PC-3 (cell line): ENCODE measurements at regions not wholly inside any gene's neighbourhood (a gene's known extent, or its start where the extent isn't known, plus 50 kb on each side); places are given as distances from the start of the nearest gene placed in this dataset.

Experiments
- ATAC-seq: fragments of 200-7000 bp; cut with Tn5 transposase; 2 replicates; pipeline ENCODE4 v1.9.1; 2020; ENCODE audit warnings: mild to moderate bottlenecking, moderate library complexity
- BruUV-seq: library from RNA; stranded (reverse); fragments of 400-500 nt; replicated peaks from 2 replicates; lab custom pipeline; 2021; lab: Mats Ljungman, UMichigan
- CTCF ChIA-PET: fragments of 300-600 bp; sonication (Branson Sonifier 250); formaldehyde crosslinking; loops from one replicate; lab custom pipeline; 2022; ENCODE audit warnings: antibody characterized with exemption; lab: Charles Lee
- POLR2A ChIA-PET: fragments of 300-600 bp; sonication (Branson Sonifier 250); formaldehyde crosslinking; loops from one replicate; lab custom pipeline; 2022; ENCODE audit warnings: antibody characterized with exemption; ENCODE audit not compliant: unreplicated experiment; lab: Charles Lee
- DNase-seq: peaks from one replicate; pipeline ENCODE4 v3.0.0-alpha.2; 2015
- H2AFZ ChIP-seq: fragments of 300-600 bp; sonication (generic); 2 replicates; pipeline ENCODE4 v1.6.0; 2016; ENCODE audit warnings: antibody characterized with exemption, low read length
- H3F3A ChIP-seq: fragments of 300-600 bp; sonication (generic); one replicate; pipeline ENCODE4 v1.6.0; 2017; ENCODE audit warnings: antibody characterized with exemption, low read length, control low read depth, mild to moderate bottlenecking; ENCODE audit not compliant: unreplicated experiment
- H3K27ac ChIP-seq: fragments of 300-600 bp; sonication (generic); 2 replicates; pipeline ENCODE4 v1.5.1; 2016; ENCODE audit warnings: mild to moderate bottlenecking, low read length
- H3K27me3 ChIP-seq: fragments of 300-600 bp; sonication (generic); 2 replicates; pipeline ENCODE4 v1.6.1; 2016; ENCODE audit warnings: low read length, mixed read lengths
- H3K36me3 ChIP-seq: fragments of 300-600 bp; sonication (generic); 2 replicates; pipeline ENCODE4 v1.6.1; 2016; ENCODE audit warnings: low read depth, mixed run types, low read length, mixed read lengths
- H3K4me1 ChIP-seq: fragments of 300-600 bp; sonication (generic); 2 replicates; pipeline ENCODE4 v1.5.1; 2016; ENCODE audit warnings: low read length; ENCODE audit not compliant: insufficient read depth
- H3K4me2 ChIP-seq: fragments of 300-600 bp; sonication (generic); 2 replicates; pipeline ENCODE4 v1.6.0; 2016; ENCODE audit warnings: low read length
- H3K4me3 ChIP-seq: fragments of 300-600 bp; sonication (generic); 2 replicates; pipeline ENCODE4 v1.5.1; 2016; ENCODE audit warnings: mild to moderate bottlenecking, low read length, mixed read lengths
- H3K79me2 ChIP-seq: fragments of 300-600 bp; sonication (generic); 2 replicates; pipeline ENCODE4 v1.6.1; 2017; ENCODE audit warnings: low read length, mixed read lengths
- H3K9ac ChIP-seq: fragments of 300-600 bp; sonication (generic); 2 replicates; pipeline ENCODE4 v1.6.0; 2016; ENCODE audit warnings: mild to moderate bottlenecking, low read length
- H3K9me2 ChIP-seq: fragments of 300-600 bp; sonication (generic); replicated peaks from 2 replicates; pipeline ENCODE4 v1.6.1; 2016; ENCODE audit warnings: mixed run types, low read length, mixed read lengths
- H3K9me3 ChIP-seq: fragments of 300-600 bp; sonication (generic); 2 replicates; pipeline ENCODE4 v1.6.1; 2016; ENCODE audit warnings: low read length, mixed read lengths
- H4K20me1 ChIP-seq: fragments of 300-600 bp; sonication (generic); 2 replicates; pipeline ENCODE4 v1.6.1; 2016; ENCODE audit warnings: low read length, mixed read lengths
- EZH2 ChIP-seq: fragments of 300-600 bp; sonication (generic); IDR thresholded peaks from one replicate; pipeline ENCODE4 v1.6.1; 2017; ENCODE audit warnings: antibody characterized with exemption, mild to moderate bottlenecking, low read length; ENCODE audit not compliant: unreplicated experiment
- EZH2phosphoT487 ChIP-seq: fragments of 300-600 bp; sonication (generic); IDR thresholded peaks from 2 replicates; pipeline ENCODE4 v1.6.1; 2018; ENCODE audit warnings: mild to moderate bottlenecking, antibody characterized with exemption, low read length, borderline replicate concordance
- intact Hi-C: fragments of 100-400 bp; cut with micrococcal nuclease; formaldehyde crosslinking; loops from 2 replicates; pipeline ENCODE4 v1.9.0; 2023
- TF ChIP-seq, protein P1 (sequence below): fragments of 300-600 bp; sonication (generic); conservative IDR thresholded peaks from 2 replicates; pipeline ENCODE4 v1.5.1; 2017; ENCODE audit warnings: antibody characterized with exemption, low read depth, mild to moderate bottlenecking, low read length

DNA sequence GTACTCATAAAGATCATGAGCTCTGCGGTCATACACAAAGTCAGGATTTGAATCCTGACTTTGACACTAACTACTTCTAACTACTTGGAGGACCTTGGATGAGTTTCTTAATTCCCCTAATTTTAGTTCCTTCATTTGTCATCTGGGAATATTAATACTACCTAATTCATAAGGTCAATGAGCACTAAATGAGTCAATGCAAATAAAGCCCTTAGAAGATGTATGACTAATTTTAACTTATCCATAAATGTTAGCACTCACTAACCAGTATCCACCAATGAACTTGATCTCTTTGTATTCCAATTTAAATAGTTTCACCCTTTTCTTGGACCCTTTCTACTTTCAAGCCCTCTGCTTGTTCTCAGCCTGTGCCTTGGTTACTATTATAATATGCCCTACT, 1106.4 kb downstream of the CDH18 start:
- intact Hi-C loops = loop anchor here (2.0 to 10.0 kb wide), 3 partner anchors 103 to 723 kb away; no protein-coding TSS in a partner anchor
- H2AFZ ChIP-seq = no peak overlapping the region
- peaks cover 27% of the 10 kb centered on the region for H3K4me1 ChIP-seq
- H3K9me3 ChIP-seq = no peaks in the 10 kb centered on the region
- H3K36me3 ChIP-seq = no peaks in the 10 kb centered on the region
- no peaks in the 10 kb centered on the region for H3K27me3 ChIP-seq
- H3K4me2 ChIP-seq = peak overlapping the region; percentile 70
- H3F3A ChIP-seq = no peaks in the 10 kb centered on the region
- H3K9ac ChIP-seq = peak overlapping the region; percentile 63
- H3K27ac ChIP-seq = peak overlapping the region; percentile 92
- no peaks in the 10 kb centered on the region for H4K20me1 ChIP-seq
- H3K4me3 ChIP-seq = peak overlapping the region; percentile 28
- no TSS peak for BruUV-seq
- H3K9me2 ChIP-seq = no peaks in the 10 kb centered on the region
- peak; percentile 80 for ATAC-seq
- POLR2A ChIA-PET = no interaction called here
- TF ChIP-seq, protein P1, sequence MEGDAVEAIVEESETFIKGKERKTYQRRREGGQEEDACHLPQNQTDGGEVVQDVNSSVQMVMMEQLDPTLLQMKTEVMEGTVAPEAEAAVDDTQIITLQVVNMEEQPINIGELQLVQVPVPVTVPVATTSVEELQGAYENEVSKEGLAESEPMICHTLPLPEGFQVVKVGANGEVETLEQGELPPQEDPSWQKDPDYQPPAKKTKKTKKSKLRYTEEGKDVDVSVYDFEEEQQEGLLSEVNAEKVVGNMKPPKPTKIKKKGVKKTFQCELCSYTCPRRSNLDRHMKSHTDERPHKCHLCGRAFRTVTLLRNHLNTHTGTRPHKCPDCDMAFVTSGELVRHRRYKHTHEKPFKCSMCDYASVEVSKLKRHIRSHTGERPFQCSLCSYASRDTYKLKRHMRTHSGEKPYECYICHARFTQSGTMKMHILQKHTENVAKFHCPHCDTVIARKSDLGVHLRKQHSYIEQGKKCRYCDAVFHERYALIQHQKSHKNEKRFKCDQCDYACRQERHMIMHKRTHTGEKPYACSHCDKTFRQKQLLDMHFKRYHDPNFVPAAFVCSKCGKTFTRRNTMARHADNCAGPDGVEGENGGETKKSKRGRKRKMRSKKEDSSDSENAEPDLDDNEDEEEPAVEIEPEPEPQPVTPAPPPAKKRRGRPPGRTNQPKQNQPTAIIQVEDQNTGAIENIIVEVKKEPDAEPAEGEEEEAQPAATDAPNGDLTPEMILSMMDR = no peak
- no peak for TF ChIP-seq EZH2phosphoT487
- no peak for TF ChIP-seq EZH2
- peak; percentile 78 for DNase-seq
- H3K79me2 ChIP-seq = no peaks in the 10 kb centered on the region
- CTCF ChIA-PET = no interaction called here

DNA sequence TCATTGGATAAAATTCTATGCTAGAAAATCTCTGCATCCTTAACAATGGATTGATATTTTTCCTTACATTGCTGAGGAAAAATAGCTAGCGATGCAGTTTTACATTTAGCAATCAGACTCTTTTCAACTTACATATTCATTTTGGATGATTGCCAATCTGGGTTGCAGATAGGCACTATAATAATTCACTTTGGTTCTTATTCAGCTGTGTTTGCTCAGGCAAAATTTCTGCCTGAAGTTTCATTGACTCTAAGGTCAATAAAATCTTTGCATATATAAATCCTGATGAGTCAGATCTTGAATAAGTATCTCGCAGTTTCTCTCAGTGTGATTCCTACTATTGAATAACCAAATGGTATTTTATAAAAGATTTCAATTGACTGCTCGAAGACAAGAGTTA, 1105.8 kb downstream of the CDH18 start:
- no peak overlapping the region for H2AFZ ChIP-seq
- no peaks in the 10 kb centered on the region for H3K79me2 ChIP-seq
- H3F3A ChIP-seq = no peaks in the 10 kb centered on the region
- peak overlapping the region; percentile 63 for H3K9ac ChIP-seq
- peak overlapping the region; percentile 28 for H3K4me3 ChIP-seq
- TF ChIP-seq EZH2 = no peak
- TF ChIP-seq EZH2phosphoT487 = no peak
- TF ChIP-seq, protein P1 = no peak
- BruUV-seq = no TSS peak
- no peaks in the 10 kb centered on the region for H4K20me1 ChIP-seq
- no peaks in the 10 kb centered on the region for H3K36me3 ChIP-seq
- H3K9me2 ChIP-seq = no peaks in the 10 kb centered on the region
- H3K4me2 ChIP-seq = peak overlapping the region; percentile 70
- peak; percentile 85 for ATAC-seq
- ChIA-PET POLR2A (no interaction called here), CTCF (no interaction called here)
- H3K27me3 ChIP-seq = no peaks in the 10 kb centered on the region
- peak overlapping the region; percentile 92 for H3K27ac ChIP-seq
- peaks cover 27% of the 10 kb centered on the region for H3K4me1 ChIP-seq
- peak; percentile 90 for DNase-seq
- intact Hi-C loops = loop anchor here (2.0 to 10.0 kb wide), 3 partner anchors 103 to 723 kb away; no protein-coding TSS in a partner anchor
- no peaks in the 10 kb centered on the region for H3K9me3 ChIP-seq

DNA sequence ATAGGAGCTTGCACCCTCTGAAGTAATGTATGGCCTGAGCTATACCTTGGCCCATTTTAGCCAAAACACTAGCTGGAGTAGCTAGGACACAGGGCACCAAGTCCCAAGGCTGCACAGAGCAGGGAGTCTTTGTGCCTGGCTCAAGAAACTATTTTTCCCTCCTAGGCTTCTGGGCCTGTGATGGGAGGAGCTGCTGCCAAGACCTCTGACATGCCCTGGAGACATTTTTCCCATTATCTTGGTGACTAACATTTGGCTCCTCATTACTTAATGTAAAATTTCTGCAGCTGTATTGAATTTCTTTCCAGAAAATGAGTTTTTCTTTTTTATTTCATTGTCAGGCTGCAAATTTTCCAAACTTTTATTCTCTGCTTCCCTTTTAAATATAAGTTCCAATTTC, 1099.2 kb downstream of the CDH18 start:
- Histone ChIP-seq H3K4me2 (no peak overlapping the region), H3K27me3 (no peaks in the 10 kb centered on the region), H3K4me1 (no peaks in the 10 kb centered on the region), H3F3A (no peaks in the 10 kb centered on the region), H3K36me3 (no peaks in the 10 kb centered on the region), H4K20me1 (no peaks in the 10 kb centered on the region), H3K9ac (no peak overlapping the region), H3K4me3 (no peak overlapping the region), H2AFZ (no peak overlapping the region), H3K9me3 (no peaks in the 10 kb centered on the region), H3K9me2 (no peaks in the 10 kb centered on the region), H3K27ac (no peak overlapping the region), H3K79me2 (no peaks in the 10 kb centered on the region)
- CTCF ChIA-PET = no interaction called here
- intact Hi-C loops = loop anchor here (10.0 kb wide), 2 partner anchors 96 to 716 kb away; no protein-coding TSS in a partner anchor
- POLR2A ChIA-PET = no interaction called here
- no peak for TF ChIP-seq EZH2
- no peak for TF ChIP-seq EZH2phosphoT487
- TF ChIP-seq, protein P1 = no peak
- ATAC-seq (peak; percentile 20; the same call in 1 of the 2 replicates), DNase-seq (peak; percentile 20)
- no TSS peak for BruUV-seq
